Gastroesophageal sphincter (tissue), 4 donors: ENCODE measurements at regions not wholly inside any gene's neighbourhood (a gene's known extent, or its start where the extent isn't known, plus 50 kb on each side); places are given as distances from the start of the nearest gene placed in this dataset.

Source experiments
- ATAC-seq: fragments of 150-250 bp; one replicate; pipeline ENCODE4 v1.9.1; 2016; ENCODE audit warnings: mild to moderate bottlenecking, moderate library complexity
- H3K27ac ChIP-seq, 4 donors: fragments of 200-600 bp; sonication (generic) in 3 of 4; 1 replicate in 3 of 4; 2 replicates in 1 of 4; pipeline ENCODE4 v1.5.1; 2016 to 2019
- H3K27me3 ChIP-seq: fragments of 200-600 bp; sonication (generic); one replicate; pipeline ENCODE4 v1.5.1; 2019
- H3K36me3 ChIP-seq, 2 donors: fragments of 200-600 bp; sonication (generic); one replicate each; pipeline ENCODE4 v1.5.1; 2019; ENCODE audit warnings: control low read depth in 1 of 2
- H3K4me1 ChIP-seq, 3 donors: fragments of 200-600 bp; sonication (generic); 1 replicate in 2 of 3; 2 replicates in 1 of 3; pipeline ENCODE4 v1.5.1; 2016 to 2019; ENCODE audit warnings: control low read depth in 2 of 3
- H3K4me3 ChIP-seq, 2 donors: fragments of 200-600 bp; sonication (generic); one replicate each; pipeline ENCODE4 v1.5.1; 2019; ENCODE audit warnings: mild to moderate bottlenecking in 1 of 2, moderate library complexity in 1 of 2
- H3K9me3 ChIP-seq, 3 donors: fragments of 200-600 bp; sonication (generic); one replicate each; pipeline ENCODE4 v1.5.1; 2017 to 2019; ENCODE audit warnings: control low read depth in 2 of 3
- CTCF ChIP-seq, 4 experiments: fragments of 200-600 bp in 2 of 4; fragments of 450-650 bp in 2 of 4; sonication (generic) in 1 of 4; IDR thresholded peaks; one replicate each; pipeline ENCODE4 v1.5.1; 2017 to 2019; ENCODE audit warnings: antibody characterized with exemption in 4 of 4, mild to moderate bottlenecking in 2 of 4, moderate library complexity in 2 of 4
- EP300 ChIP-seq: sonication (generic); formaldehyde crosslinking; IDR thresholded peaks from one replicate; pipeline ENCODE4 v1.6.1; 2017; ENCODE audit warnings: antibody characterized with exemption, mild to moderate bottlenecking
- POLR2A ChIP-seq, 2 donors: fragments of 450-650 bp; IDR thresholded peaks; one replicate each; pipeline ENCODE4 v1.6.1; 2017; ENCODE audit warnings: antibody characterized with exemption in 2 of 2, mild to moderate bottlenecking in 2 of 2, moderate library complexity in 1 of 2
- POLR2AphosphoS5 ChIP-seq: sonication (generic); formaldehyde crosslinking; IDR thresholded peaks from one replicate; pipeline ENCODE4 v1.6.1; 2017; ENCODE audit warnings: antibody characterized with exemption
- WGBS, 2 donors: methylation state at CpG; one replicate each; pipeline ENCODE4 v1.1.5; 2018; ENCODE audit warnings: low coverage in 1 of 2; 5-methylcytosine and 5-hydroxymethylcytosine counted together

GRCh38 chrX:9337046-9337445 lies 127.8 kb upstream of the TBL1X start:
- H3K4me1 ChIP-seq, result peaks cover 2 to 35% (median 5%) of the 10 kb centered on the region in 3 donors
- no peaks in the 10 kb centered on the region for H3K36me3 ChIP-seq
- TF ChIP-seq POLR2AphosphoS5 (no peak), EP300 (no peak), POLR2A (IDR thresholded peaks at IDR 0.05) (no peak), CTCF (IDR thresholded peaks at IDR 0.05) (no peak)
- 39 to 73% methylated on average over 2 of the region's 5 CpGs for WGBS, 2 donors
- H3K4me3 ChIP-seq, result no peak overlapping the region
- H3K9me3 ChIP-seq, result no peaks in the 10 kb centered on the region
- H3K27ac ChIP-seq, result no peak overlapping the region
- peak; percentile 31 for ATAC-seq
- no peaks in the 10 kb centered on the region for H3K27me3 ChIP-seq

DNA sequence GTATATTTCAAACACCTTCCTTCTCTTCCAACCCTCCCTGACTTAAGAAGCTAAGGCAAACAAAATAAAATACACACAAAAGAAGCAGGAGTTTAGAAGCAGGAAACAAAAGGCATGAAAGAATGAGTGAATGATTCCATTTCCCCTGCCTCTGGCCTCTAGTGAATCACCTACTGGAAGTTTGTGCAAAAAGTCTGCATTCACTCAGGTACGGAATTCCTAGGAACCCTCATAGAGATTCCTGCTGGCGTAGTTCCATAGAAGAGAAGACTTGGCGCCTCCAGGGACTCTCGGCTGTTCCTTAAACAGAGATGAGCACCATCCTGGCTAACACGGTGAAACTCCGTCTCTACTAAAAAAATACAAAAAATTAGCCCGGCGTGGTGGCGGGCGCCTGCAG lies 125.9 kb upstream of the TBL1X start:
- no peak overlapping the region for H3K27ac ChIP-seq
- H3K9me3 ChIP-seq, result no peaks in the 10 kb centered on the region
- no peaks in the 10 kb centered on the region for H3K36me3 ChIP-seq
- no peak for TF ChIP-seq POLR2AphosphoS5
- TF ChIP-seq EP300, result no peak
- TF ChIP-seq CTCF (IDR thresholded peaks at IDR 0.05), result no peak
- no peak for TF ChIP-seq POLR2A (IDR thresholded peaks at IDR 0.05)
- 100% methylated on average over 1 to 4 of the region's 10 CpGs for WGBS, 2 donors
- no peak for ATAC-seq
- H3K4me3 ChIP-seq, result no peak overlapping the region
- H3K27me3 ChIP-seq, result no peaks in the 10 kb centered on the region
- H3K4me1 ChIP-seq, result peaks cover 2 to 44% (median 8%) of the 10 kb centered on the region in 3 donors

DNA sequence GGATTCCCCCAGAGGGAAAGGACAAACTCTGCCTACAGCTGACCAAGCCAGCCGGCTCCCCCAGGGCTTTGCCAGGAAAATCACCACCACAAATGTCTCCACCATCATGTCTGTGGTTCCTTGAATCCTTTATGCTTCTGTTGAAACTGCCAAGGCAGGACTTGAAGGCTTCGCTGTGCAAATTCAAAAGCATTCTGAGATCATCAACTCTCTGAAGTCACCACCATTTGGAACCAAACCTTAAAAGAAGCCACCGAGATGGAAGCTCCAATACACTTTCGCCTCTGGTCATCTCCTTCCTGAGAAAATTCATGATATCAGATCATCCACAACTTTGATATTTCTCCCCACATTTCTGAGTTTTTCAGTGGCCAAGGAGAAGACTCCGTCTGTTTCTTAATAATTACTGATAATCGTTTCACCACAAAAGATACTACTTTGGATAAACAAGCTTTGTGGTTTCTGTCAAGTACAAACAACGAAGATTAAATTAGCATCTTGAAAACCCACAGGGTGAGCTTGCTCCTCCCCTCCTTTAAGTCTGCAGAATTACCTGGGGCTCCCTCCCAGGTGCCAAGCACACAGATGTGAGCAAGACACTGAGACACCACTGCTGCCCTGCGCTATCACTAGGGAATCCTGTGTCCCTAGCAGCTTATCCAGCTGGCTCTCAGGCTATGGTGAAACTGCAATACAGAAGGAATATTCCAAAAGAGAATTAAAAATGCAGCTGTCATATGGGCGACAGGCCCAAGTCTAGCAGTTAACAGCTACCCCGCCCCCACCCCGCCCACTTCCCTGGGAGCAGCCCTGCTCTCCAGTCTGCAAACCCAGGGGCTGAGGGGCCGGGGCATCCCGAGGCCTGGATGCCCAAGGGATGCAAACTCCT lies 125.0 kb upstream of the TBL1X start:
- Histone ChIP-seq H3K27ac (peak overlapping the region; percentile 82 to 95 (median 84)), H3K27me3 (no peaks in the 10 kb centered on the region), H3K36me3 (no peaks in the 10 kb centered on the region), H3K4me3 (no peak overlapping the region), H3K9me3 (no peaks in the 10 kb centered on the region), H3K4me1 (peaks cover 2 to 44% (median 8%) of the 10 kb centered on the region in 3 donors)
- TF ChIP-seq POLR2AphosphoS5 (no peak), EP300 (no peak), POLR2A (IDR thresholded peaks at IDR 0.05) (no peak), CTCF (IDR thresholded peaks at IDR 0.05) (no peak)
- ATAC-seq, result peak; percentile 35
- 43 to 54% methylated on average over 5 to 6 of the region's 13 CpGs for WGBS, 2 donors

- 11 to 23% methylated on average over 3 to 13 of the region's 16 CpGs for WGBS, 2 donors
- ATAC-seq, result peak; percentile 68
- Histone ChIP-seq H3K4me3 (no peak overlapping the region), H3K27ac (peak overlapping the region; percentile 82 to 95 (median 84)), H3K9me3 (no peaks in the 10 kb centered on the region), H3K36me3 (no peaks in the 10 kb centered on the region), H3K4me1 (peaks cover 2 to 44% (median 8%) of the 10 kb centered on the region in 3 donors), H3K27me3 (no peaks in the 10 kb centered on the region)
- TF ChIP-seq EP300 (no peak), POLR2AphosphoS5 (peak; percentile 55)
These were observed 124.1 kb upstream of the TBL1X start for GRCh38 chrX:9340598-9341290.

GRCh38 chrX:9341291-9342201 lies 123.3 kb upstream of the TBL1X start:
- H3K27ac ChIP-seq, result peak overlapping the region; percentile 82 to 95 (median 84)
- peak overlapping the region; percentile 25 to 26 for H3K4me3 ChIP-seq
- H3K4me1 ChIP-seq, result peaks cover 2 to 43% (median 8%) of the 10 kb centered on the region in 3 donors
- no peaks in the 10 kb centered on the region for H3K36me3 ChIP-seq
- peak; percentile 23 for ATAC-seq
- WGBS, 2 donors, result 1 to 7% methylated on average over 10 of the region's 15 CpGs
- H3K9me3 ChIP-seq, result no peaks in the 10 kb centered on the region
- TF ChIP-seq POLR2AphosphoS5, result peak; percentile 44
- TF ChIP-seq EP300, result no peak
- H3K27me3 ChIP-seq, result no peaks in the 10 kb centered on the region
